Bronchial epithelial cell (primary cell): ENCODE measurements at regions not wholly inside any gene's neighbourhood (a gene's known extent, or its start where the extent isn't known, plus 50 kb on each side); places are given as distances from the start of the nearest gene placed in this dataset.

Experiments
- DNase-seq: peaks from one replicate; pipeline ENCODE4 v3.0.0-alpha.2; 2010; ENCODE audit warnings: low read depth
- FAIRE-seq: peaks from 2 replicates; lab custom pipeline; 2011; peaks lifted over from hg19 to GRCh38; lab: Jason Lieb, UNC
- H3K27me3 ChIP-seq: 2 replicates; pipeline ENCODE4 v1.5.1; 2011; ENCODE audit warnings: low read length; ENCODE audit not compliant: control insufficient read depth, insufficient read depth
- H3K36me3 ChIP-seq: 2 replicates; pipeline ENCODE4 v1.5.1; 2011; ENCODE audit warnings: low read length; ENCODE audit not compliant: control insufficient read depth, insufficient read depth
- H3K4me3 ChIP-seq: 2 replicates; pipeline ENCODE4 v1.5.1; 2011; ENCODE audit warnings: mild to moderate bottlenecking, low read depth, low read length, control low read depth
- TF ChIP-seq, protein P1 (sequence below): IDR thresholded peaks from 2 replicates; pipeline ENCODE4 v1.5.1; 2011; ENCODE audit warnings: mild to moderate bottlenecking, moderate library complexity, low read length, control low read depth, inconsistent platforms; ENCODE audit not compliant: insufficient read depth, severe bottlenecking

DNA sequence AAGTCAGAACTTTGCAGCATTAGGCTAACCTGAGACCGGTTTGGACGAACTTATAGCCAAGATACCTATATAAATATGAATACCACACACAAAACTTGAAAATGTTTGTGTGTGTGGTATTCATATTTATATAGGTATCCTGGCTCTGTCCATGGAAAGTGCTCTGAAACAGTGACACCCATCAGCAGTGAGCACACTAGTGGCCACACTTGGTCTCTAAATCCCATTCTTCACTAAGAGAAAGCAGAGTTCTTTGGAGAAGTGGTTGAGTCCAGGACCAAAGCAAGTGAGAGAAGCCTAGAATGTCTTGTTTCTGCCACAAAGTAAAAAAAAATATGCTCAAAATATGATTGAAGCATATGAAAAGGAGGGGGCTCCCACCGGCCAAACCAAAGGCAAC, 146.5 kb downstream of the TWIST2 start:
- Histone ChIP-seq H3K27me3 (peaks cover 4% of the 10 kb centered on the region), H3K4me3 (no peak overlapping the region), H3K36me3 (no peaks in the 10 kb centered on the region)
- DNase-seq (no peak), FAIRE-seq (no peak)
- TF ChIP-seq, protein P1, sequence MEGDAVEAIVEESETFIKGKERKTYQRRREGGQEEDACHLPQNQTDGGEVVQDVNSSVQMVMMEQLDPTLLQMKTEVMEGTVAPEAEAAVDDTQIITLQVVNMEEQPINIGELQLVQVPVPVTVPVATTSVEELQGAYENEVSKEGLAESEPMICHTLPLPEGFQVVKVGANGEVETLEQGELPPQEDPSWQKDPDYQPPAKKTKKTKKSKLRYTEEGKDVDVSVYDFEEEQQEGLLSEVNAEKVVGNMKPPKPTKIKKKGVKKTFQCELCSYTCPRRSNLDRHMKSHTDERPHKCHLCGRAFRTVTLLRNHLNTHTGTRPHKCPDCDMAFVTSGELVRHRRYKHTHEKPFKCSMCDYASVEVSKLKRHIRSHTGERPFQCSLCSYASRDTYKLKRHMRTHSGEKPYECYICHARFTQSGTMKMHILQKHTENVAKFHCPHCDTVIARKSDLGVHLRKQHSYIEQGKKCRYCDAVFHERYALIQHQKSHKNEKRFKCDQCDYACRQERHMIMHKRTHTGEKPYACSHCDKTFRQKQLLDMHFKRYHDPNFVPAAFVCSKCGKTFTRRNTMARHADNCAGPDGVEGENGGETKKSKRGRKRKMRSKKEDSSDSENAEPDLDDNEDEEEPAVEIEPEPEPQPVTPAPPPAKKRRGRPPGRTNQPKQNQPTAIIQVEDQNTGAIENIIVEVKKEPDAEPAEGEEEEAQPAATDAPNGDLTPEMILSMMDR = no peak

DNA sequence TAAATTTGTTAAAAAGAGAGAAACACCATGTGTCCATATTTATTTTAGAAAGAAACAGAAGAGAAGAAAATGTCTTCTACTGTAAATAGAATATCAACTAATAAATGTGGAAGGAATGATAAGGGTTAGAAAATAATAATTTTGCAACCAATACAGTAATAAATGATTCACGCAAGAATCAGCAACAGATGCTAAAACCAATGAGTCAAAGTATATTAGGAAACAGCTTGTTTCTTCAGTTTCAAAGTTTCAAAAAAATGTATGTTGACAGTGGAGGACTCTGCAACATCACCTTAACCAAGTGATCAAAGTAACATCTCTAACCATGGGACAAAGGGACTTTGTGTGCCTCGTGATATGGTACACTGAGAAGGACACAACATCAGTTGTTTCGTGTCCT, 147.0 kb downstream of the TWIST2 start:
- Histone ChIP-seq H3K4me3 (no peak overlapping the region), H3K27me3 (peaks cover 4% of the 10 kb centered on the region), H3K36me3 (no peaks in the 10 kb centered on the region)
- peak; percentile 6 for DNase-seq
- TF ChIP-seq, protein P1 = no peak
- FAIRE-seq = no peak

DNA sequence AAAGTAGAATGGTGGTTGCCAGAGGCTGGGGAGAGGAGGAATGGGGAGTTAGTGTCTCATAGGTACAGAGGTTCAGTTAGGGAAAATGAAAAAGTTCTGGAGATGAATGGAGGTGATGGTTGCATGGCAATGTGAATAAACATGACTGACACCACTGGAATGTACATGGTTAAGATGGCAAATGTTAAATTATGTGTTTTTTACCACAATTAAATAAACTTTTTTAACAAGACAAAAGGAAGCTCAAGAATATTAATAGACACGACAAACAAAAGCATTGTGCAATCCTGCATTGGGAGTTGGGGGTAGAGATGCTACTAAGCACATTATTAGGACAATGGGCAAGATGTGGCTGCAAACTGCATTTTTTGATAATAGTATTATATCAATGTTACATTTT, 147.7 kb downstream of the TWIST2 start:
- Histone ChIP-seq H3K27me3 (peaks cover 4% of the 10 kb centered on the region), H3K36me3 (no peaks in the 10 kb centered on the region), H3K4me3 (no peak overlapping the region)
- DNase-seq (no peak), FAIRE-seq (no peak)
- TF ChIP-seq, protein P1 = no peak

DNA sequence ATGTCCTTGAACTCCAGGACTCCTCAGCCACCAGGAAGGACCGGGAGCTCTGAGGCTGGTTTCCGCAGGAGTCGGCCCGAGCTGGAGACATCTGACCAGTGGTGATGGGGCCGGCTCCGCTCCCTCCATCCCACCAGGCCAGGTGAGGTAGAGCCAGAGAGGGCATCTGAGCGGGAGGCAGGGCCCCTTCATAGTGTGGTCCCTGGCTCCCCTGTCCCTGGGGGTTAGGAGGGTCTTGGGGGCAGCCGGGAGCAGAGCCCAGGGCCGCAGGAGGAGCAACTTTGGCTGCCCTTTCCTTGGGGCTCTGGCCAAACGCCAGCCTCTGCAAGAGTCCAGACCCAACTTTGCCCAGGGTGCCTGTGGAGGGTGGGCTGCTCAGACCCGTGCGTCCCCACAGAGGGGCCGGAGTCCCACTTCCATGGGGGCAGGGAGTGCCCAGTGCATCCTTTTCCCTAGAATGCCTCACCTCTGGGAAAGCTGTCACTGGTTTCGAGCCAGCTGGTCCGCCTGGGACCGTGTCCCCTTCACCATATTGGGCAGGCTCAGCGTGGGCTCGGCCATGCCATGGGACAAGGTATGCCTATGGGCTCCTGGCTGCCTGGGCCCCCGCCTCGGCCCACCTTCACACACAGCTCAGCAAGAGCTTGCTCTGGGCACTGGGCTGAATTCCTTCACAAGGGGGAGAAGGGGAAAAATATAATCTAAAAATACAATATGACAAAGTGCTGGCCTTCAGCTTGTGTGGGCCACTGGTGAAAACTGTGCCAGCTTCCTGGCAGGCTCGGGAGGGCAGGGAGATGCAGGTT, 148.6 kb downstream of the TWIST2 start:
- peaks cover 4% of the 10 kb centered on the region for H3K27me3 ChIP-seq
- no peak for FAIRE-seq
- TF ChIP-seq, protein P1 = no peak
- no peak overlapping the region for H3K4me3 ChIP-seq
- H3K36me3 ChIP-seq = no peaks in the 10 kb centered on the region
- no peak for DNase-seq

DNA sequence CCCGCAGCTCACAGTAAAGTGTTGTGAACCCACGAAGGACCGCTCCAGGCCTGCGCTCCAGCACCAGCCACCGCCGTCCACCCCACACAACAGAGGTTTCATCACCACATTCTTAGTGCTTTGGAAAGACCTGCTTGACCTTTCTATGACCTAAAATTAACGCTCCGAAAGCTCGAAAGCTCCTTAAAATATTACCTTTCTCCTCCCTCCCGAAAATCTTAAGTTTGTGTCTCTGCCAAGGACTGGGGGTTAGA, 149.2 kb downstream of the TWIST2 start:
- TF ChIP-seq, protein P1 = no peak
- no peak for DNase-seq
- H3K27me3 ChIP-seq = peaks cover 4% of the 10 kb centered on the region
- no peak for FAIRE-seq
- no peaks in the 10 kb centered on the region for H3K36me3 ChIP-seq
- H3K4me3 ChIP-seq = no peak overlapping the region

DNA sequence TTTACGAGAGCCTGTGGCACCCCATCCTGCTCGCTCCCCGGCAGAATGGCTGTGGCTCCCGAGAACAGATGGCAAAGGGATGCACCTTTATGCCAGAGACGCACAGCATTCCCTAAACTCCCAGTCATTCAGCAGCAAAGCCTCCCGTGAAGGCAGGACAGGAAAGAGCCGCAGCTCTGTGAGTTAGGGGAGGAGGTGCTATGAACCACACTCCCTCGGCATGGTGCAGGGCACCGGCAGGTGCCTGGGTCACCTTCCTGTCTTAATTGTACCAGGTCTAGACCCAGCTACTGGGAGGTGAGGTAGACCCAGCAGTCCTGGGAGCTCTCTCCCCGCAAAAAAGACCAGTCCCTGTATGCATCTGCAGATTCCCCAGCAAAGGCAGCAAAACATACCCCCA, 149.8 kb downstream of the TWIST2 start:
- TF ChIP-seq, protein P1 = no peak
- Histone ChIP-seq H3K4me3 (no peak overlapping the region), H3K27me3 (peaks cover 4% of the 10 kb centered on the region), H3K36me3 (no peaks in the 10 kb centered on the region)
- FAIRE-seq = no peak
- no peak for DNase-seq
